Posterior vena cava (tissue), 2 donors: ENCODE measurements at regions not wholly inside any gene's neighbourhood (a gene's known extent, or its start where the extent isn't known, plus 50 kb on each side); places are given as distances from the start of the nearest gene placed in this dataset.
"Not testable (repeated sequence)": the region's sequence is repeated elsewhere in the genome, so short reads cannot be mapped to it uniquely, and the experiment has no call there.

Experiments
- DNase-seq: peaks from one replicate; pipeline ENCODE4 v3.0.0-alpha.2; 2020; ENCODE audit warnings: low spot score
- intact Hi-C, 2 donors: fragments of 100-400 bp; cut with DNase I; formaldehyde crosslinking; loops; one replicate each; pipeline versions ENCODE4 v1.14.1 to v1.14.2; 2022 to 2023
- donor health status: DM: yes; HTN: yes; CAD: no.
- donor health status: DM: yes; HTN: yes; CAD: no.

GRCh38 chr11:106311531-106312230 is 234.2 kb downstream of the AASDHPPT start:
- no peak for DNase-seq

GRCh38 chr11:106317208-106317773 is 239.8 kb downstream of the AASDHPPT start:
- intact Hi-C loops, DNase-seq: not testable (repeated sequence)

More at GRCh38 chr11:106311531-106312230, 234.2 kb downstream of the AASDHPPT start:
- intact Hi-C loops, result no loop called here

- intact Hi-C loops, result no loop called here
Measured at GRCh38 chr11:106321601-106322000, 244.1 kb downstream of the AASDHPPT start.

GRCh38 chr11:106322106-106322505 is 244.6 kb downstream of the AASDHPPT start:
- intact Hi-C loops, result no loop called here
- no peak for DNase-seq

More at GRCh38 chr11:106321601-106322000, 244.1 kb downstream of the AASDHPPT start:
- DNase-seq, result no peak

GRCh38 chr11:106326087-106326486 is 248.6 kb downstream of the AASDHPPT start:
- intact Hi-C loops, result no loop called here
- DNase-seq, result no peak

GRCh38 chr11:106327134-106327533 is 249.7 kb downstream of the AASDHPPT start:
- DNase-seq, result no peak
- intact Hi-C loops, result no loop called here

- intact Hi-C loops, result no loop called here
- no peak for DNase-seq
Measured at GRCh38 chr11:106327637-106328036, 250.2 kb downstream of the AASDHPPT start.

- no peak for DNase-seq
- intact Hi-C loops, result no loop called here
Measured at GRCh38 chr11:106329273-106330018, 252.0 kb downstream of the AASDHPPT start.

- intact Hi-C loops, result no loop called here
- no peak for DNase-seq
Measured at GRCh38 chr11:106331176-106331575, 253.7 kb downstream of the AASDHPPT start.

GRCh38 chr11:106333678-106334077 is 256.2 kb downstream of the AASDHPPT start:
- no peak for DNase-seq
- intact Hi-C loops, result no loop called here

- intact Hi-C loops, result no loop called here
- no peak for DNase-seq
Measured at GRCh38 chr11:106344394-106344793, 266.9 kb downstream of the AASDHPPT start.

- intact Hi-C loops, result no loop called here
- DNase-seq, result no peak
Measured at GRCh38 chr11:106344966-106345365, 267.5 kb downstream of the AASDHPPT start.

- intact Hi-C loops, result no loop called here
Measured at GRCh38 chr11:106353031-106353430, 275.6 kb downstream of the AASDHPPT start.

GRCh38 chr11:106369224-106369623 is 291.8 kb downstream of the AASDHPPT start:
- intact Hi-C loops, result no loop called here
- DNase-seq, result no peak

More at GRCh38 chr11:106353031-106353430, 275.6 kb downstream of the AASDHPPT start:
- DNase-seq, result no peak

- intact Hi-C loops, result no loop called here
- no peak for DNase-seq
Measured at GRCh38 chr11:106378513-106379179, 301.2 kb downstream of the AASDHPPT start.

GRCh38 chr11:106379265-106379664 is 301.8 kb downstream of the AASDHPPT start:
- intact Hi-C loops, result no loop called here
- DNase-seq, result no peak

GRCh38 chr11:106379712-106380111 is 302.2 kb downstream of the AASDHPPT start:
- DNase-seq, result no peak
- intact Hi-C loops, result no loop called here

GRCh38 chr11:106381895-106382294 is 304.4 kb downstream of the AASDHPPT start:
- intact Hi-C loops, result no loop called here
- no peak for DNase-seq

GRCh38 chr11:106384429-106384828 is 307.0 kb downstream of the AASDHPPT start:
- intact Hi-C loops, result no loop called here
- DNase-seq, result no peak

GRCh38 chr11:106386519-106386918 is 309.1 kb downstream of the AASDHPPT start:
- no peak for DNase-seq
- intact Hi-C loops, result no loop called here
